ENCODE measurements at regions not wholly inside any gene's neighbourhood (a gene's known extent, or its start where the extent isn't known, plus 50 kb on each side); places are given as distances from the start of the nearest gene placed in this dataset.

- no peaks in the 10 kb centered on the region for H3K9me3 ChIP-seq
- ATAC-seq, result no peak
- TF ChIP-seq CTCF (IDR thresholded peaks at IDR 0.05) (no peak), POLR2A (IDR thresholded peaks at IDR 0.05) (no peak)
- WGBS (ENCODE audit: insufficient coverage, low coverage, low lambda C conversion rate, missing lambda C conversion rate), result 61% methylated on average over 3 of the region's 4 CpGs
- no peaks in the 10 kb centered on the region for H3K36me3 ChIP-seq
- H3K4me1 ChIP-seq, result no peaks in the 10 kb centered on the region
- no peak overlapping the region for H3K4me3 ChIP-seq
- DNase-seq, result no peak
- H3K27ac ChIP-seq, result no peak overlapping the region
- intact Hi-C loops (cut with DNase I), result no loop called here
- H3K27me3 ChIP-seq, result no peaks in the 10 kb centered on the region
Measured at GRCh38 chr9:96131825-96132224, 170.2 kb downstream of the HSD17B3 start.

DNA sequence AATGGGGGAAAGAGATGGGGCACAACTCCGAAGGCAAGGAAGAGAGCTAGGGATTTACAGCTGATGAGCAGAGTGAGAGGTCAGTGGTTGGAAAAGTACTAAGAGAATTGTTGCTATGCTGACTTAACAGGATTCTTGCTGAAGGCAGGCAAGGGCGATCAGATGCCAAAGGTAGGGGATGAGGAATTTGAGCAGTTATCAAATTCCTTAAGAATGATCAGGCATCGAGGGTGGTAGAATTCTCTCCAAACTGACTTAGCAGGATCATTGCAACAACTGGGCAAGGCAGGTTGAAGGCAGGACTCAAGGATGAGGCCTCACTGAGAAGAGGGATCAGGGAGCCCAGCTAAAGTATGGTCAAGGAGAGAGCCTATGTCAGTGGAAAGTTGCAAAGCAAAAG, 171.0 kb downstream of the HSD17B3 start:
- no peaks in the 10 kb centered on the region for H3K9me3 ChIP-seq
- 85% methylated on average over 3 of the region's 3 CpGs for WGBS (ENCODE audit: insufficient coverage, low coverage, low lambda C conversion rate, missing lambda C conversion rate)
- no peaks in the 10 kb centered on the region for H3K36me3 ChIP-seq
- intact Hi-C loops (cut with DNase I), result no loop called here
- ATAC-seq, result no peak
- no peaks in the 10 kb centered on the region for H3K27me3 ChIP-seq
- no peaks in the 10 kb centered on the region for H3K4me1 ChIP-seq
- no peak for TF ChIP-seq POLR2A (IDR thresholded peaks at IDR 0.05)
- no peak for TF ChIP-seq CTCF (IDR thresholded peaks at IDR 0.05)
- DNase-seq, result no peak
- H3K4me3 ChIP-seq, result no peak overlapping the region
- no peak overlapping the region for H3K27ac ChIP-seq

DNA sequence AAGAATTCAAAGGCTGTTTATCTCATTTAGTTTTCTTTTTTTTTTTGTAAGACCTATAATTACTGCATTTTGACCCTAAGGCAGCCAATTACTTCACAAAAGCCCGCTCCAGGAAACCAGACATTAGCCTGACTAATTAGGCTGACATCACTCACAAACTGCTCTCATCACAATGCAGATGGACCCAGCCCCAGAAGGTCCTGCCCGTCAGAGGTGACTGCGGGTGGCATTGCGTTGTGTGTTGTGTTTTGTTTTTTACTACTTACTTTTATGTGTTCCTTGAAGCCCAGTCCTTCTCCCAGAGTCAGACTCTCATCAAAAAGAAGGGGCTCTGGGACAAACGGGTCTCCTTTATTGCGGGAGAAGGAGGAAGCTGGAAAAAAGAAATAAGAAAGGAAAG, 172.2 kb downstream of the HSD17B3 start:
- no peak overlapping the region for H3K27ac ChIP-seq
- intact Hi-C loops (cut with DNase I), result no loop called here
- 56% methylated on average over 6 of the region's 6 CpGs for WGBS (ENCODE audit: insufficient coverage, low coverage, low lambda C conversion rate, missing lambda C conversion rate)
- no peaks in the 10 kb centered on the region for H3K4me1 ChIP-seq
- H3K4me3 ChIP-seq, result no peak overlapping the region
- ATAC-seq (no peak), DNase-seq (no peak)
- TF ChIP-seq CTCF (IDR thresholded peaks at IDR 0.05) (no peak), POLR2A (IDR thresholded peaks at IDR 0.05) (no peak)
- H3K27me3 ChIP-seq, result no peaks in the 10 kb centered on the region
- no peaks in the 10 kb centered on the region for H3K36me3 ChIP-seq
- no peaks in the 10 kb centered on the region for H3K9me3 ChIP-seq

- Histone ChIP-seq H3K4me1 (no peaks in the 10 kb centered on the region), H3K4me3 (no peak overlapping the region), H3K27ac (no peak overlapping the region), H3K27me3 (no peaks in the 10 kb centered on the region), H3K36me3 (no peaks in the 10 kb centered on the region), H3K9me3 (no peaks in the 10 kb centered on the region)
- WGBS (ENCODE audit: insufficient coverage, low coverage, low lambda C conversion rate, missing lambda C conversion rate), result 74% methylated on average over 2 of the region's 2 CpGs
- intact Hi-C loops (cut with DNase I), result no loop called here
- no peak for DNase-seq
- TF ChIP-seq POLR2A (IDR thresholded peaks at IDR 0.05), result no peak
- TF ChIP-seq CTCF (IDR thresholded peaks at IDR 0.05), result no peak
- ATAC-seq, result no peak
Measured at GRCh38 chr9:96128880-96129279, 173.1 kb downstream of the HSD17B3 start.

GRCh38 chr9:96126321-96126881, 175.6 kb downstream of the HSD17B3 start:
- H3K36me3 ChIP-seq, result no peaks in the 10 kb centered on the region
- intact Hi-C loops (cut with DNase I), result no loop called here
- H3K27me3 ChIP-seq, result no peaks in the 10 kb centered on the region
- 41% methylated on average over 11 of the region's 21 CpGs for WGBS (ENCODE audit: insufficient coverage, low coverage, low lambda C conversion rate, missing lambda C conversion rate)
- no peak for ATAC-seq
- no peak for DNase-seq
- H3K27ac ChIP-seq, result no peak overlapping the region
- H3K4me1 ChIP-seq, result no peaks in the 10 kb centered on the region
- no peaks in the 10 kb centered on the region for H3K9me3 ChIP-seq
- TF ChIP-seq POLR2A (IDR thresholded peaks at IDR 0.05) (no peak), CTCF (IDR thresholded peaks at IDR 0.05) (no peak)
- no peak overlapping the region for H3K4me3 ChIP-seq

All from right lobe of liver (tissue), 6 donors.